Ureter (tissue), 1 donor: ENCODE measurements at regions not wholly inside any gene's neighbourhood (a gene's known extent, or its start where the extent isn't known, plus 50 kb on each side); places are given as distances from the start of the nearest gene placed in this dataset.
"Not testable (repeated sequence)": the region's sequence is repeated elsewhere in the genome, so short reads cannot be mapped to it uniquely, and the experiment has no call there.

Experiments
- DNase-seq: peaks from one replicate; pipeline ENCODE4 v3.0.0-alpha.2; 2020; ENCODE audit warnings: low spot score
- donor health status: DM: yes; HTN: yes; CAD: no.

DNA sequence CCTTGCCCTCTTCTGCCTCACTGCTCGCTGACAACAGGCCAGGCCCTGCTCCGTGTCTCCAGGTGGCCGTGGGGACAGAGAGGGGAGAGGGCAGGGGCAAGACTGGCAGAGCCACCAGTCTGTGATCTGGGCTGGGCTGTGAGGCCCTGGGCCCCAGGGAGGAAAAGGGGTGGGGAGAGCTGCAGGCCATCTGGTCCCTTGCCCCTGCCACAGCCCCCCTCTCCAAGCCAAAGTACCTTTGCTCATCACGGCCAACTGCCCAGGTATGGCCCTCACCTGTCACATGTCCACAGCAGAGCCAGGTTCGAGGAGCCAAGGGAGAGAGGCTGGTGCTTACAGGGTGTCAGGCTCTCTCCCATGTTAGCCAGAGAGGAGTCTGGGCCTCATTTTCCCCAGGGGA, 91.4 kb upstream of the LHX1 start:
- DNase-seq = no peak

GRCh38 chr17:36846410-36847292, 90.6 kb upstream of the LHX1 start:
- DNase-seq = no peak

DNA sequence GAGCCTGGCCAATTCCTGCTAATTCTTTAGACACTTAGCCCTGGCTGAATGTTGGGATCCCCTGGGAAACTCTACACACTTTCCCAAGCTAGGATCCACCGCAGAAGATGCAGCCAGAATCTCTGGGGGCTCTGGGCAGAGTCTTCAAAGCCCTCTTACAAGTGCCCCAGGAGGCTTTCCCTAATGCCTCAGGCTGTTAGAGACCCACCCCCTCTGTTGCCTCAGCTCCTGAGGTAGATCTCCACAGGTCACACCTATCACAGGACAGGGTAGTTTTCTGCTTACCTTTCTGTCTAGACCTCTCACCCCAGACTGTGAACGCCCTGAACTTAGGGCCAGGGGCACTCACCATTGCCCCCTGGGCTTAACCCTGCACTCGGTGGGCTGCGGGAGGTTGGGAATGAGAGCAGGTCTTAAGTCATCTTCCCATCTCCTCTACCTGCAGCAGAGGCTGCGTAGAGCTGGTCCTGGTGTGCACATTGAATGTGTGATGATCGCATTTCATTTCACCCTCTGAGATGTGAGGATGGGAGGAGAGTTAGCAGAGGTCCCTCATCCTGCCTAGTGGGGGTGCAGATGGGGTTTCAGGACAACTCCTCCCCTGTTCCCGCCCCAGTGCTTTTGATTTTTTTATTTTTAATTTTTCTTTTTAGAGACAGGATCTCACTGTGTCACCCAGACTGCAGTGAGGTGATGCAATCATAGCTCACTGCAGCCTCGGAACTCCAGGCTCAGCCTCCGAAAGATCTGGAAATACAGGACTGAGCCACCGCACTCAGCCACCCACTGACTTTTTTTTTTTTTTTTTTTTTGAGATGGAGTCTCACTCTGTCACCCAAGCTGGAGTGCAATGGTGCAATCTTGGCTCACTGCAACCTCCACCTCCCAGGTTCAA, 89.0 kb upstream of the LHX1 start:
- no peak for DNase-seq

GRCh38 chr17:36849020-36849419, 88.3 kb upstream of the LHX1 start:
- DNase-seq = not testable (repeated sequence)

GRCh38 chr17:36849871-36850348, 87.4 kb upstream of the LHX1 start:
- DNase-seq = peak; percentile 46

- DNase-seq = no peak
Measured at GRCh38 chr17:36850790-36851189, 86.5 kb upstream of the LHX1 start.

GRCh38 chr17:36851250-36851649, 86.0 kb upstream of the LHX1 start:
- no peak for DNase-seq

- DNase-seq = not testable (repeated sequence)
Measured at GRCh38 chr17:36852478-36852877, 84.8 kb upstream of the LHX1 start.

GRCh38 chr17:36854982-36855381, 82.3 kb upstream of the LHX1 start:
- no peak for DNase-seq

- no peak for DNase-seq
Measured at GRCh38 chr17:36855459-36855858, 81.8 kb upstream of the LHX1 start.

DNA sequence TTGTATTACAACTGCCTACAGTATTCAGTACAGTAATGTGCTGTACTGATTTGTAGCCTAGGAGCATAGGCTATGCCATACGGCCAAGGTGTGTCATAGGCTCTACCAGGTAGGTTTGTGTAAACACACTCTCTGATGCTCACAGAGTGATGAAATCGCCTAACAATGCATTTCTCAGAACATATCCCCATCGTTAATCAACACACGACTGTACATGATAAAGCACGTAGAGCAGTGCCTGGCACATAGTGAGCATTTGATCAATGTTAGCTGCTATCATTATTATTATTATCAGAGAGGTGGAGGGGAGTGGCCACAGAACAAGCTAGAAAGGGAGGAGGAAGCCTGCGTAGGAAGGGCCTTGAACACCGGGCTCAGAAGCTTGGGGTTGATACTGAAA, 81.1 kb upstream of the LHX1 start:
- no peak for DNase-seq

DNA sequence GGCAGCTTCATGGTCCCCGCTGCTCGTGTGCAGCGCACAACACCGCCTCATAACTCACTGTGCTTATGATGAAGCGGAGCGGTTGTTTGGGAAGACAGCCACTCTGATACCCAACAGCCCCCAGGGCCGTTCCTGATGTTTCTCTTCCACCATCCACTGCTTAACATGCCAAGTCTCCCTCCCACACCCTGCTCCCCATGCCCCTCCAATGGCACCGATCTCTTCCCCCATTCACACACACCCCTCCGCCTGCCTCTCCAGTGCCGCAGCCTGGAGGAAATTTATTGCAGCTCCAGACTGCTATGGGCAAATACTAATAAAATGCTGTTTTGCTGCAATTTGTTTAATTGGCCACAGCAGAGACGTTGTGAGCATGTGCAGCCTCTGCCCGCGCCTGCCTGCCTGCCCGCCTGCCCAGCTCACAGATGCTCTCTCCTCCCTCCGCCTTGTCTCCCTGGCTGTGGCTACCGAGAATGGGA, 80.3 kb upstream of the LHX1 start:
- DNase-seq = no peak

DNA sequence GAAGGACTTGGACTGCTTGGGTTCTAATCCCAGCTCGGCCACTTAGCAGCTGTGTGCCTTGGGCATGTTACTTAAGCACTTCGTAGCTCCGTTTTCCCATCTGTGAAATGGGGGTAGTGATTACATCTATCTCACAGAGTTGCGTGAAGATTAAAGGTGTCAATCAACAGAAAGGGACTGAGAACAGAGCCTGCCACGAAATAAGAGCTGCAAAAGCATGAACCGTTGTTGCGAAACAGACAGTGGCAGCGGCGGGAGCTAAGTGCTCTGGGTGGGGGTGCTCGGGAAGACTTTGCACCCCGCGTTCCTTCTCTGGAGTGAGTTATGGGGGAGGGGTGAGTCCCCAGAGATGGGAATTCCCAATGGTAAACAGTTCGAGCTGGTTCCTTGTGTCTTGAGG, 79.6 kb upstream of the LHX1 start:
- no peak for DNase-seq

- no peak for DNase-seq
Measured at GRCh38 chr17:36858119-36859002, 78.9 kb upstream of the LHX1 start.

DNA sequence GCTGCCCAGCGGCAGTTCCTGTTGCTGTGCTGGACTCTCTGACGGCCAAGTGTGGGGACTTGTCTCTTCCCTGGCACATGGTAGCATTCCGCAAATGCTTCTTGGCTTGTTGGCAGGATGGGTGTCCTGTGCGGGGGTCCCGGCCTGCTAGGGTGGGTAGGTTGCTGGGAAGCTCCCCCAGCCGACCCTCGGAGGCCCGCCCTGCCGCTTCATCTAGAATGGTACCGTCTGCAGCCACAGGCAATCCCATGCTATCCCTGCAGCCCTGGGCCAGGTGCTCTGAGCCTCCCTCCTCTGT, 78.3 kb upstream of the LHX1 start:
- no peak for DNase-seq

- DNase-seq = no peak
Measured at GRCh38 chr17:36859706-36860105, 77.6 kb upstream of the LHX1 start.

DNA sequence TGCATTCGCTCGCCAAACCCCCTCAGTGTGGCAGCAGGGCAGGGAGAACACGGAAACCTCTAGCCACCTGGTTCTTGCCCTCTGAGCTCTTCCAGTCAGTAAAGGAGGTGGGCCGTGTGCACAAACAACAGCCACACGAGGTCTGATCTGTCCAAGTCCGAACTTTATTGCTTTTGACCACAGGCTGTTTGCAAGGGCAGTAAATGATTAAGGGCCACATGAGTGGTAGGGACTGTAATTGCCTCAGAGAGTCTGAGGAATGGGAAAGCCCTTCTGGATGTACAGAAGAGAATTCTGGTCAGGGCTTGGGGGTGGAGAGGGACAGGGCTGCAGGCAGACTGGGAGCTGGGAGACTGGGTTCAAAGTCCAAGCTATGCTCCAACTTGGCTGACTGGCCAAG, 75.7 kb upstream of the LHX1 start:
- no peak for DNase-seq

GRCh38 chr17:36862116-36862920, 75.0 kb upstream of the LHX1 start:
- no peak for DNase-seq

GRCh38 chr17:36863131-36863530, 74.1 kb upstream of the LHX1 start:
- no peak for DNase-seq

DNA sequence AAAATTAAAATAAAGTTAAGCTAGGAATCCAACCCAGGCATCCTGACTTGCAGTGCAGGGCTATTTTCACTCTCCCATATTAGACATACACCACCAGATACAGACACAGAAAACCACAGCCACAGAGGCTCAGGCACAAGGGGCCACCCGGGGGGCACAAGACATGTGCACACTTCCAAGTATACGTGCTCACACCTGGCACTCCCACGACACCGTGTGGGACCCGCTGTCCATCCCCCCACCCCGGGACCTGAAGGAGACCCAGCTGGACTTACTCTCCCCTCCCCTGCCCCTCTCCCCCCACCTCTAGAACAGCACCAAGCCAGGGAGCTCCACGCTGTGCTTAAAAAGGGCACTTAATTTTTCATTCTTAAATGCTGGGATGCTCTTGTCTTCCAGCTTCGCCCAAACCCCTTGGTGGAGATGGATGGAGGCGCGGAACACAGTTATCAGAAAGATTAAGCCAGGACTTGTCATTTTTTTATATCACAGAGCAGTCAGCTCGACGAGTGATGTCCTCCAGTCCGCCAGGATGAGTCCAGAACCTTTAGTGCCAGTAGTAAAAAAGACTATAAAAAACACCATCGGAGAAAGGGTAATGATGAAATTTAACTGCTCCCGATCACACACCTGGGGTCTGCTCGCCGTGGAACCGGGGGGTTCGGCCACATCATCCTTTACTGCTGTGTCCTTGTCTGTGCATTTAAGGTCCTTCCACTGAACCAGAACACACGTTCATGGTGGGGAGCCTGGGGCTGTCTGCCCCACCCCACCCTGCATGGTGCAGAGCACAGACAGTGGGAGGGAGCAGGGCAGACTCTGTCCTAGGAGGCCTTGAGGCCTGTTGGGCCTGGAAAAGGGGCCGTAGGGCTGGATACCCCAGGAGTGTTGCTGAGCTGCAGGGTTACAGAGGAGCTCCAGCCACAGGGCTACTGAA, 73.3 kb upstream of the LHX1 start:
- DNase-seq = no peak
